ENCODE measurements at regions not wholly inside any gene's neighbourhood (a gene's known extent, or its start where the extent isn't known, plus 50 kb on each side); places are given as distances from the start of the nearest gene placed in this dataset.

DNA sequence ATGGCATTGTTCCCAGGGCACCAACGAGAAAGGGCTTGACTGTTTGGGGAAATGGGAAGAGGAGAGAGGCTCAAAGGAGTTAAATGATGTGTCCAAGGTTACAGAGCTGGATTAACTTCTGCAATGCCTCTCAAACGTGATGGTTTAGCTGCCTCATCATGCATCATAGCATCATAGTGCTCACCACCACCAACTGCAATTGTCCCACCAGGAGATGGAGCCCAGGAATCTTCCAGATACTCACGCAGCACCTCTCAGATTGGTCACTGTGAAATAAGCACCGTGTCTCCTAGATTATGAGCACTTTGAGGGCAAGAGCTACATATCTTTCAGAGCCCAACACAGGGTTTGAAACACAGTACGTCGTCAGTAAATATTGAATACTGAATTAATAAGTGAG lies 69.2 kb downstream of the PRSS23 start:
- TF ChIP-seq YY1 (IDR thresholded peaks at IDR 0.05) (no peak), EGR1 (IDR thresholded peaks at IDR 0.05; ENCODE audit: low read depth in 2 of 2) (no peak), JUND (IDR thresholded peaks at IDR 0.05) (no peak)
- TF ChIP-seq, protein P1, sequence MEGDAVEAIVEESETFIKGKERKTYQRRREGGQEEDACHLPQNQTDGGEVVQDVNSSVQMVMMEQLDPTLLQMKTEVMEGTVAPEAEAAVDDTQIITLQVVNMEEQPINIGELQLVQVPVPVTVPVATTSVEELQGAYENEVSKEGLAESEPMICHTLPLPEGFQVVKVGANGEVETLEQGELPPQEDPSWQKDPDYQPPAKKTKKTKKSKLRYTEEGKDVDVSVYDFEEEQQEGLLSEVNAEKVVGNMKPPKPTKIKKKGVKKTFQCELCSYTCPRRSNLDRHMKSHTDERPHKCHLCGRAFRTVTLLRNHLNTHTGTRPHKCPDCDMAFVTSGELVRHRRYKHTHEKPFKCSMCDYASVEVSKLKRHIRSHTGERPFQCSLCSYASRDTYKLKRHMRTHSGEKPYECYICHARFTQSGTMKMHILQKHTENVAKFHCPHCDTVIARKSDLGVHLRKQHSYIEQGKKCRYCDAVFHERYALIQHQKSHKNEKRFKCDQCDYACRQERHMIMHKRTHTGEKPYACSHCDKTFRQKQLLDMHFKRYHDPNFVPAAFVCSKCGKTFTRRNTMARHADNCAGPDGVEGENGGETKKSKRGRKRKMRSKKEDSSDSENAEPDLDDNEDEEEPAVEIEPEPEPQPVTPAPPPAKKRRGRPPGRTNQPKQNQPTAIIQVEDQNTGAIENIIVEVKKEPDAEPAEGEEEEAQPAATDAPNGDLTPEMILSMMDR (IDR thresholded peaks at IDR 0.05; ENCODE audit: low read depth, low read length, missing input control) = no peak
